Naive thymus-derived CD4-positive, alpha-beta T cell (primary cell): ENCODE measurements at regions not wholly inside any gene's neighbourhood (a gene's known extent, or its start where the extent isn't known, plus 50 kb on each side); places are given as distances from the start of the nearest gene placed in this dataset.

Source experiments
- ATAC-seq: fragments of 150-1000 bp; cut with Tn5 transposase; 2 replicates; pipeline ENCODE4 v1.10.0; 2021; ENCODE audit warnings: mild to moderate bottlenecking, moderate library complexity
- CTCF ChIA-PET: fragments of 350-600 bp; sonication (Branson Sonifier 250); formaldehyde crosslinking; loops from one replicate; lab custom pipeline; 2021; ENCODE audit warnings: antibody characterized with exemption; lab: Charles Lee
- POLR2A ChIA-PET: fragments of 350-600 bp; sonication (Branson Sonifier 250); formaldehyde crosslinking; loops from one replicate; lab custom pipeline; 2021; ENCODE audit warnings: antibody characterized with exemption, inconsistent platforms; lab: Charles Lee
- DNase-seq, 9 donors: peaks; one replicate each; pipeline versions ENCODE4 v3.0.0 to v3.0.0-alpha.2; 2020 to 2022; ENCODE audit warnings: mixed read lengths in 1 of 9
- H3K27ac ChIP-seq: one replicate; pipeline ENCODE4 v1.7.0; 2013; ENCODE audit warnings: mild to moderate bottlenecking, low read depth, low read length, moderate library complexity
- H3K27me3 ChIP-seq, 2 donors: one replicate each; pipeline ENCODE4 v1.7.0; 2013; ENCODE audit warnings: low read length in 2 of 2, mild to moderate bottlenecking in 2 of 2, moderate library complexity in 2 of 2; ENCODE audit not compliant: control insufficient read depth in 2 of 2, insufficient read depth in 2 of 2
- H3K36me3 ChIP-seq, 3 experiments: 1 replicate in 2 of 3; 2 replicates in 1 of 3; pipeline ENCODE4 v1.7.0; 2013; ENCODE audit warnings: low read length in 3 of 3, mild to moderate bottlenecking in 3 of 3, moderate library complexity in 1 of 3; ENCODE audit not compliant: insufficient read depth in 3 of 3, control insufficient read depth in 2 of 3
- H3K4me1 ChIP-seq, 2 donors: one replicate each; pipeline ENCODE4 v1.7.0; 2013; ENCODE audit warnings: low read length in 2 of 2, mild to moderate bottlenecking in 2 of 2, moderate library complexity in 1 of 2; ENCODE audit not compliant: control insufficient read depth in 2 of 2, insufficient read depth in 2 of 2
- H3K4me3 ChIP-seq: 2 replicates; pipeline ENCODE4 v1.7.0; 2013; ENCODE audit warnings: mild to moderate bottlenecking, low read length
- H3K9me3 ChIP-seq, 3 experiments: 1 replicate in 2 of 3; 2 replicates in 1 of 3; pipeline ENCODE4 v1.7.0; 2013; ENCODE audit warnings: low read length in 3 of 3; ENCODE audit not compliant: control insufficient read depth in 2 of 3
- H3K27ac Mint-ChIP-seq, 9 donors: one replicate each; pipeline ENCODE4 v1.8.0; 2020 to 2022; ENCODE audit warnings: mixed read lengths in 9 of 9, mild to moderate bottlenecking in 8 of 9, moderate library complexity in 5 of 9, inconsistent platforms in 2 of 9
- H3K27me3 Mint-ChIP-seq, 5 donors: one replicate each; pipeline ENCODE4 v1.8.0; 2021 to 2022; ENCODE audit warnings: mixed read lengths in 5 of 5, mild to moderate bottlenecking in 1 of 5
- H3K36me3 Mint-ChIP-seq, 5 donors: one replicate each; pipeline ENCODE4 v1.8.0; 2020 to 2022; ENCODE audit warnings: mixed read lengths in 5 of 5, mild to moderate bottlenecking in 3 of 5, inconsistent platforms in 1 of 5
- H3K4me1 Mint-ChIP-seq, 7 donors: one replicate each; pipeline ENCODE4 v1.8.0; 2020 to 2022; ENCODE audit warnings: mixed read lengths in 7 of 7, mild to moderate bottlenecking in 3 of 7, inconsistent platforms in 1 of 7
- H3K4me3 Mint-ChIP-seq, 10 donors: one replicate each; pipeline ENCODE4 v1.8.0; 2020 to 2022; ENCODE audit warnings: mild to moderate bottlenecking in 10 of 10, mixed read lengths in 10 of 10, moderate library complexity in 6 of 10, inconsistent platforms in 2 of 10
- H3K9me3 Mint-ChIP-seq, 11 donors: one replicate each; pipeline ENCODE4 v1.8.0; 2020 to 2022; ENCODE audit warnings: mixed read lengths in 11 of 11, mild to moderate bottlenecking in 4 of 11, inconsistent platforms in 1 of 11, moderate library complexity in 1 of 11
- intact Hi-C, 2 donors: fragments of 100-400 bp; cut with micrococcal nuclease; formaldehyde crosslinking; loops; one replicate each; pipeline ENCODE4 v1.15.1; 2023

DNA sequence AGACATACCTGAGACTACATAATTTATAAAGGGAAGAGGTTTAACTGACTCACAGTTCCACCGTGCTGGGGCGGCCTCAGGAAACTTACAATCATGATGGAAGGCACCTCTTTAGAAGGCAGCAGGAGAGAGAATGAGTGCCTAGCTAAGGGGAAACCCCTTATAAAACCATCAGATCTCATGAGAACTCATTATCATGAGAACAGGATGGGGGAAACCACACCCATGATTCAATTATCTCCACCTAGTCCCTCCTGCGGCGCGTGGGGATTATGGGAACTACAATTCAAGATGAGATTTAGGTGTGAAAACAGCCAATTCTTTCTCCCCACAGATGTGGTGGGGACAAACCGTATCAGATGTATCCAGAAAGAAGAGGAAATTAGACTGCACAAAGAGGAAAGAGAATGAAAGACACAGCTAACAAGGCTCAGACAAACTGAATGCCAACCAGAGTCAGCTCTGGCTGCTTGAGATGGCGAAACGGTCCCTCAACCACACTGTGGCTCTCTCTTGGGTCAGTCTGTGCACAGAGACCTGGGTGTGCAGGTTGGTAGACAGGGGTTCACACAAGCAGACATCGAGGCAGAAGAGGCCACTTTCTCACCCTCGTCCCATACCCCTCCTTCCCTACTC, 375.6 kb downstream of the SFMBT2 start:
- peaks cover 0 to 40% (median 19%) of the 10 kb centered on the region in 7 donors for H3K4me1 Mint-ChIP-seq
- POLR2A ChIA-PET, result no interaction called here
- peak overlapping the region in 1 of 10 donors; percentile 30 for H3K4me3 Mint-ChIP-seq
- H3K27me3 Mint-ChIP-seq, result peaks cover 0 to 2% (median 0%) of the 10 kb centered on the region in 5 donors
- no peak overlapping the region for H3K27ac ChIP-seq
- peak overlapping the region in 2 of 9 donors; percentile 38 to 60 for H3K27ac Mint-ChIP-seq
- H3K27me3 ChIP-seq, result no peaks in the 10 kb centered on the region
- DNase-seq (no peak), ATAC-seq (peak; percentile 68)
- peaks cover 0 to 13% (median 0%) of the 10 kb centered on the region in 5 donors for H3K36me3 Mint-ChIP-seq
- no peaks in the 10 kb centered on the region for H3K36me3 ChIP-seq
- intact Hi-C loops, result loop anchor here in 1 of 2 donors (10.0 kb wide), 1 partner anchor 110 kb away; no protein-coding TSS in a partner anchor
- peaks cover 5 to 37% of the 10 kb centered on the region in 2 donors for H3K4me1 ChIP-seq
- CTCF ChIA-PET, result no interaction called here
- H3K4me3 ChIP-seq, result no peak overlapping the region
- H3K9me3 Mint-ChIP-seq, result peaks cover 0 to 18% (median 0%) of the 10 kb centered on the region in 11 donors
- H3K9me3 ChIP-seq, result no peaks in the 10 kb centered on the region

DNA sequence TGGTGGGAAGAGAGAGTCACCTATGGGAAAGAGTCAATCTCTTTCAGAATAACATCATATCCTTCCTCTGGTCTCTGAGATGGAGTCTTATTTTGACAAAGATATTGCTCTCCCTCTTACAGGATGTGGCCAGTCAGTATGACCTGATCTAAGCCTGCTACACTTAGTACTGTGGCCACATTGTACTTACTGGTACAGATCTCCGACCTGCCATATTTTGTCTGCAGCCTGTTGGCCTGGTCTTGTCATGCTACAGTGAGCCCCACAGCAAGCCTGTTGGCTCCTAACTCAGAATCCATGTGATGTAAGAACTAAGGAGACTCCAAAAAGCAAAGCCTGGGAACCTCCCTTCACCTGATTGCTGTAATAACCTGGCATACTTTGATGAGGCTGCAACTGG, 377.8 kb downstream of the SFMBT2 start:
- intact Hi-C loops, result loop anchor here in 1 of 2 donors (10.0 kb wide), 1 partner anchor 108 kb away; no protein-coding TSS in a partner anchor
- H3K36me3 Mint-ChIP-seq, result peaks cover 0 to 24% (median 0%) of the 10 kb centered on the region in 5 donors
- no peak overlapping the region for H3K27ac ChIP-seq
- H3K27me3 ChIP-seq, result no peaks in the 10 kb centered on the region
- ChIA-PET CTCF (no interaction called here), POLR2A (no interaction called here)
- peaks cover 0 to 46% (median 21%) of the 10 kb centered on the region in 7 donors for H3K4me1 Mint-ChIP-seq
- H3K9me3 Mint-ChIP-seq, result peaks cover 0 to 27% (median 2%) of the 10 kb centered on the region in 11 donors
- H3K27ac Mint-ChIP-seq, result no peak overlapping the region
- peaks cover 5 to 56% of the 10 kb centered on the region in 2 donors for H3K4me1 ChIP-seq
- no peaks in the 10 kb centered on the region for H3K9me3 ChIP-seq
- ATAC-seq (no peak), DNase-seq (no peak)
- no peaks in the 10 kb centered on the region for H3K36me3 ChIP-seq
- no peak overlapping the region for H3K4me3 ChIP-seq
- no peaks in the 10 kb centered on the region for H3K27me3 Mint-ChIP-seq
- H3K4me3 Mint-ChIP-seq, result no peak overlapping the region

DNA sequence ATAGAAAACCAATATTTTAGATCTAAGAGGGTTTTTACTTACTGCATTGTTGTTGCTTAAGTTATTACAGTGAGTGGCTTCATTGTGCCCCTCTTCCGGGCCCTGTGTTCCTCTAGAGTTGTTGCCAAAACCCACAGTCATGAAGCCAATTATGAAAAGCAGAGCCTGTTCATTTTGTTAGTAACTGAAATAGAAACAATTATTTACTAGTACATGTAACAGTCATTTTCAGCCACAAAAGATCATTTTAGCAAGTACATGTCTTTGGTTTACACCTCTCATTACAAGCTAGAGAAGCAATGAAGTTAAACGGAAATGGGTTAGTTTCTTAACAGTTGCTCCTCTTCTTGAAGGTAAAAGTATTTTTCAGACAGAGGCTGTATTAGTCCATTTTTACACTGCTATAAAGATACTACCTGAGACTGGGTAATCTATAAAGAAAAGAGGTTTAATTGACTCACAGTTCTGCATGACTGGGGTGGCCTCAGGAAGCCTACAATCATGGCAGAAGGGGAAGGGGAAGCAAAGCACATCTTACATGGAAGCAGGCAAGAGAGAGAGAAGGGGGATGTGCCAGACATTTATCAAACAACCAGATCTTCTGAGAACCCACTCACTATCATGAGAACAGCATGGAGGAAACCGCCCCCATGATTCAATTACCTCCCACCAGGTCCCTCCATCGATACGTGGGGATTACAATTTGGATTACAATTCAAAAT, 380.5 kb downstream of the SFMBT2 start:
- Histone ChIP-seq H3K27me3 (no peaks in the 10 kb centered on the region), H3K4me3 (no peak overlapping the region), H3K9me3 (no peaks in the 10 kb centered on the region), H3K36me3 (no peaks in the 10 kb centered on the region), H3K4me1 (peaks cover 5 to 59% of the 10 kb centered on the region in 2 donors), H3K27ac (no peak overlapping the region)
- H3K9me3 Mint-ChIP-seq, result peaks cover 0 to 27% (median 2%) of the 10 kb centered on the region in 11 donors
- H3K27ac Mint-ChIP-seq, result peak overlapping the region in 1 of 9 donors; percentile 21
- H3K4me3 Mint-ChIP-seq, result peak overlapping the region in 1 of 10 donors; percentile 11
- peaks cover 0 to 42% (median 15%) of the 10 kb centered on the region in 7 donors for H3K4me1 Mint-ChIP-seq
- intact Hi-C loops, result loop anchor here in 1 of 2 donors (10.0 kb wide), 1 partner anchor 105 kb away; no protein-coding TSS in a partner anchor
- H3K27me3 Mint-ChIP-seq, result no peaks in the 10 kb centered on the region
- ATAC-seq (peak; percentile 64), DNase-seq (no peak)
- POLR2A ChIA-PET, result no interaction called here
- H3K36me3 Mint-ChIP-seq, result peaks cover 0 to 23% (median 0%) of the 10 kb centered on the region in 5 donors
- CTCF ChIA-PET, result no interaction called here

DNA sequence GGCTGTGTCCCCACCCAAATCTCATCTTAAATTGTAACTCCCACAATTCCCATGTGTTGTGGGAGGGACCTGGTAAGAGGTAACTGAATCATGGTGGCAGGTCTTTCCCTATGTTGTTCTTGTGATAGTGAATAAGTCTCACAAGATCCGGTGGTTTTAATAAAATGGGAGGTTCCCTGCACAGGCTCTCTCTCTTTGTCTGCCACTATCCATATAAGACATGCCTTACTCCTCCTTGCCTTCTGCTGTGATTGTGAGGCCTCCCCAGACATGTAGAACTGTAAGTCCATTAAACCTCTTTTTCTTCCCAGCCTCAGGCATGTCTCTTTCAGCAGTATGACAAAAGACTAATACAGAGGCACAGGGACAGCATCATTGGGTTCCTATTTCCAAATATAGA, 381.2 kb downstream of the SFMBT2 start:
- Mint-ChIP-seq H3K27me3 (no peaks in the 10 kb centered on the region), H3K27ac (no peak overlapping the region), H3K36me3 (peaks cover 0 to 23% (median 0%) of the 10 kb centered on the region in 5 donors), H3K4me3 (no peak overlapping the region), H3K4me1 (peaks cover 0 to 36% (median 9%) of the 10 kb centered on the region in 7 donors), H3K9me3 (peaks cover 0 to 25% (median 0%) of the 10 kb centered on the region in 11 donors)
- Histone ChIP-seq H3K9me3 (no peaks in the 10 kb centered on the region), H3K4me1 (peaks cover 2 to 54% of the 10 kb centered on the region in 2 donors), H3K27ac (no peak overlapping the region), H3K4me3 (no peak overlapping the region), H3K36me3 (no peaks in the 10 kb centered on the region), H3K27me3 (no peaks in the 10 kb centered on the region)
- ATAC-seq (no peak), DNase-seq (no peak)
- POLR2A ChIA-PET, result no interaction called here
- intact Hi-C loops, result loop anchor here in 1 of 2 donors (10.0 kb wide), 1 partner anchor 105 kb away; no protein-coding TSS in a partner anchor
- CTCF ChIA-PET, result no interaction called here

DNA sequence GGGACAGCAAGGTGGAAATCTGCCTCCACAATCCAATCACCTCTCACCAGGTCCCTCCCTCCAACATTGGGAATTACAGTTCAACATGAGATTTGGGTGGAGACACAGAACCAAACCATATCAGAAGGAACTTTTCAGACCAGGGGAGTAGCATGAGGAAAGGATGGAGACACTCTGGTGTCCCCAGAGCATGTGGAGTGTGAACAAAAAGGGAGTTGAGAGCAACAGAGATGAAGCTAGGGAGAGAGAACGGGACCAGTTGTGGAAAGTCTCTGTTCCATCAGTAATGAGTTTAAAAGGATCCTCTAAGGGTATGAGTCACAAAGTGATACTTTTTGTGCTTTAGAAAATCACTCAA, 382.0 kb downstream of the SFMBT2 start:
- DNase-seq, result no peak
- ChIA-PET POLR2A (no interaction called here), CTCF (interaction anchor here (0.7 kb wide), 1 partner anchor 9 kb away, joined by 3 read pairs; no protein-coding TSS in a partner anchor)
- H3K4me1 Mint-ChIP-seq, result peaks cover 0 to 29% (median 5%) of the 10 kb centered on the region in 7 donors
- H3K27ac Mint-ChIP-seq, result peak overlapping the region in 1 of 9 donors; percentile 39
- peaks cover 0 to 45% of the 10 kb centered on the region in 2 donors for H3K4me1 ChIP-seq
- no peak for ATAC-seq
- H3K27me3 Mint-ChIP-seq, result no peaks in the 10 kb centered on the region
- no peaks in the 10 kb centered on the region for H3K27me3 ChIP-seq
- peaks cover 0 to 20% (median 0%) of the 10 kb centered on the region in 11 donors for H3K9me3 Mint-ChIP-seq
- intact Hi-C loops, result no loop called here
- H3K27ac ChIP-seq, result no peak overlapping the region
- H3K9me3 ChIP-seq, result no peaks in the 10 kb centered on the region
- no peak overlapping the region for H3K4me3 ChIP-seq
- H3K36me3 Mint-ChIP-seq, result peaks cover 0 to 17% (median 0%) of the 10 kb centered on the region in 5 donors
- H3K36me3 ChIP-seq, result no peaks in the 10 kb centered on the region
- H3K4me3 Mint-ChIP-seq, result no peak overlapping the region

DNA sequence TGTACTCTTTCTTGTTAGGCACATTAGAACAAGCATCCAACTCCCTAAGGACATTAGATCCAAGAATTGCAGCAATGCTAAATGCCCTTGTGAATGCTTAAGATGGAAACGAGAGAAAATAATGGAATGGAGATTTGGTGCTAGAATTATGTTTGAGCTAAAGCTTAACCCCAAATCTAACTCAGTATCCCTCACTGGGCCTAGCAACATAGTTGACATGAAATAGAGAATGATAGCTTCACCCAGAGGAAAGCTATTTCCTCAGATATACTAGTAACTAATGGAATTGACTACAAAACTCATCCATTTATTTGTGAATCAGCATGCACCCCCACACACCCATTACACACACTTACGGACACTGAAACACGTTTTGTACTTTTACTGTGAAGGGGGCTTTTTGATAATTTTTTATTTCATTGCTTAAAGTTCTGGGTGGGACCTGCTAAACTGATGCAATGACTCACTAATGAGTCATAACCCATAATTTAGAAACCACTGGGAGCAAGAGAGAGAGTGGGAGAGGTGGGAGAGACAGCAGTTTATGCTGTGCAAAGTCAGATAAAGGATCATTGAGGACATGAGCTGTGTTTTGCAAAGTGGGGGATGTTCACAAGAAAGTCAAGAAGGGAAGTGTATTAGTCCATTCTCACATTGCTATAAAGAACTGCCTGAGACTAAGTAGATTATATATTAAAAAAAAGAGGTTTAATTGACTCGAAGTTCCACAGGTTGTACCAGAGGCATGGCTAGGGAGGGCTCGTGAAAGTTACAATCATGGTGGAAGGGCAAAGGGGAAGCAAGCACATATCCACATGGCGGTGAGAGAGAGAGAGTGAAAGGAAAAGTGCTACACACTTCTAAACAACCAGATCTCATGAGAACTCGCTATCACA, 382.7 kb downstream of the SFMBT2 start:
- Mint-ChIP-seq H3K4me3 (no peak overlapping the region), H3K36me3 (peaks cover 0 to 15% (median 0%) of the 10 kb centered on the region in 5 donors), H3K9me3 (peaks cover 0 to 20% (median 0%) of the 10 kb centered on the region in 11 donors), H3K27me3 (no peaks in the 10 kb centered on the region), H3K27ac (peak overlapping the region in 2 of 9 donors; percentile 17 to 39), H3K4me1 (peaks cover 0 to 28% (median 5%) of the 10 kb centered on the region in 7 donors)
- DNase-seq (no peak), ATAC-seq (no peak)
- Histone ChIP-seq H3K4me1 (peaks cover 0 to 45% of the 10 kb centered on the region in 2 donors), H3K27ac (no peak overlapping the region), H3K4me3 (no peak overlapping the region), H3K27me3 (no peaks in the 10 kb centered on the region), H3K36me3 (no peaks in the 10 kb centered on the region), H3K9me3 (no peaks in the 10 kb centered on the region)
- ChIA-PET POLR2A (no interaction called here), CTCF (interaction anchor here (0.7 kb wide), 1 partner anchor 9 kb away, joined by 3 read pairs; no protein-coding TSS in a partner anchor)
- intact Hi-C loops, result no loop called here
